ENCODE measurements at regions not wholly inside any gene's neighbourhood (a gene's known extent, or its start where the extent isn't known, plus 50 kb on each side); places are given as distances from the start of the nearest gene placed in this dataset.

DNA sequence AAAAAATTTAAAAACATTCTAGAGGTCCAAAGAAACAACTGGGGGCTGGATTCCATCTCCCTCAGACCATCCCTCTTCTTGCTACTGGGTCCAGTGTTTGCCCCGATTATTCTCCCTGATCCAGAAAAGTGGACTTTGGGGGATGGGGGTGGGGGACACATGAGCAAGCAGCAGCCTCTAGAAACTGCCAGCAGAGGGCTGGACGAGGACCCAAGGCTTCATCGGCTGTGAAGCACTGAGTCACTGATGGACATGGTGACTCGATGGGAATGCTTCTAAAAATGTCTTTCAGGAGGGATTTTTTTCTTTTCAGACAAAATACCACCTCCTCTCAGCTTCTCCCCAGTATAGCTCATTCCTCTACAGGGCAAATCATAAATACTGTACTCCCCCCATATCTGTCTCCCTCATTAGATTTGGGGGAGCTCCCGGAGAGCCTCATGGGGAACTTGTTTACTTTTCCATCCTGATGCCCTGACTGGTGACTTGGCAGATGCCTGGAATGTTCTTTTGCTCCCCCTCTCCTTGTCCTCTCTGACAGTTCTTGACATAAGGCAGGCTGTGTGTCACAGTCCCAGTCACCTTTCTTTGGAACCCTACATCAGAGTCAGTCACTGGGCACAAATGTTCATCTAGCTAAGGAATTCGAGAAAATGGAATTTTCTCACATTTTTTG lies 67.2 kb upstream of the STC2 start:
- Histone ChIP-seq H3K27me3 (ENCODE audit: control insufficient read depth in 2 of 2, insufficient read depth in 2 of 2, low read length in 2 of 2) (no peaks in the 10 kb centered on the region), H3K9me3 (replicated peaks; ENCODE audit: control insufficient read depth, insufficient read depth, low read length) (no peaks in the 10 kb centered on the region), H3K4me1 (ENCODE audit: control insufficient read depth, extremely low read depth, insufficient read depth, low read length) (no peaks in the 10 kb centered on the region), H4K20me1 (replicated peaks; ENCODE audit: control insufficient read depth, extremely low read depth, insufficient read depth, low read length) (no peaks in the 10 kb centered on the region), H3K4me3 (replicated peaks in 1 of 3; ENCODE audit: insufficient read depth in 1 of 3, low read depth in 1 of 3, low read length in 3 of 3) (no peak overlapping the region), H3K27ac (ENCODE audit: insufficient read depth, low read depth, low read length) (no peak overlapping the region), H3K4me2 (ENCODE audit: insufficient read depth, low read length) (no peak overlapping the region), H2AFZ (ENCODE audit: low read depth, low read length) (no peak overlapping the region), H3K79me2 (ENCODE audit: control insufficient read depth, insufficient read depth, low read length) (no peaks in the 10 kb centered on the region), H3K9me1 (replicated peaks; ENCODE audit: control insufficient read depth, extremely low read depth, insufficient read depth, low read length) (no peaks in the 10 kb centered on the region), H3K36me3 (ENCODE audit: control insufficient read depth in 2 of 2, extremely low read depth in 1 of 2, insufficient read depth in 2 of 2, low read length in 2 of 2) (no peaks in the 10 kb centered on the region), H3K9ac (replicated peaks; ENCODE audit: extremely low read depth, insufficient read depth, low read length) (no peak overlapping the region)
- POLR2A ChIA-PET = no interaction called here
- dilution Hi-C loops (cut with MboI; ENCODE audit: extremely low pct_ligation_motif_present, low sequenced_read_pairs) (no loop called here), intact Hi-C loops (cut with micrococcal nuclease) (loop anchor here (5.0 kb wide), 1 partner anchor 177 kb away; no protein-coding TSS in a partner anchor)
- CTCF ChIA-PET = interaction anchor here (1.5 to 3.2 kb wide), 3 partner anchors 33 to 178 kb away, joined by 3 to 10 read pairs (median 9); no protein-coding TSS in a partner anchor
- FAIRE-seq = no peak
- DNase-seq (ENCODE audit: low read depth, low spot score) = no peak
- BruUV-seq (replicated peaks) = no TSS peak
- TF ChIP-seq MYC (IDR thresholded peaks at IDR 0.05; ENCODE audit: low read depth, low read length) (no peak), GATA2 (IDR thresholded peaks at IDR 0.05; ENCODE audit: insufficient read depth, insufficient read length, low read depth, low read length) (no peak), POLR2A (IDR thresholded peaks at IDR 0.05; ENCODE audit: low read depth, low read length) (no peak), FOS (IDR thresholded peaks at IDR 0.05; ENCODE audit: borderline replicate concordance, insufficient read depth, low read length) (no peak), POLR2AphosphoS5 (IDR thresholded peaks at IDR 0.05; ENCODE audit: insufficient read depth, low read depth, low read length) (no peak), EZH2 (IDR thresholded peaks at IDR 0.05; ENCODE audit: borderline replicate concordance, low read depth, low read length, severe bottlenecking) (no peak), JUN (IDR thresholded peaks at IDR 0.05; ENCODE audit: borderline replicate concordance, insufficient read depth, insufficient read length, low read depth) (no peak)
- TF ChIP-seq, protein P1, sequence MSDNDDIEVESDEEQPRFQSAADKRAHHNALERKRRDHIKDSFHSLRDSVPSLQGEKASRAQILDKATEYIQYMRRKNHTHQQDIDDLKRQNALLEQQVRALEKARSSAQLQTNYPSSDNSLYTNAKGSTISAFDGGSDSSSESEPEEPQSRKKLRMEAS (IDR thresholded peaks at IDR 0.05; ENCODE audit: insufficient read depth, insufficient read length) = no peak
- TF ChIP-seq, protein P2, sequence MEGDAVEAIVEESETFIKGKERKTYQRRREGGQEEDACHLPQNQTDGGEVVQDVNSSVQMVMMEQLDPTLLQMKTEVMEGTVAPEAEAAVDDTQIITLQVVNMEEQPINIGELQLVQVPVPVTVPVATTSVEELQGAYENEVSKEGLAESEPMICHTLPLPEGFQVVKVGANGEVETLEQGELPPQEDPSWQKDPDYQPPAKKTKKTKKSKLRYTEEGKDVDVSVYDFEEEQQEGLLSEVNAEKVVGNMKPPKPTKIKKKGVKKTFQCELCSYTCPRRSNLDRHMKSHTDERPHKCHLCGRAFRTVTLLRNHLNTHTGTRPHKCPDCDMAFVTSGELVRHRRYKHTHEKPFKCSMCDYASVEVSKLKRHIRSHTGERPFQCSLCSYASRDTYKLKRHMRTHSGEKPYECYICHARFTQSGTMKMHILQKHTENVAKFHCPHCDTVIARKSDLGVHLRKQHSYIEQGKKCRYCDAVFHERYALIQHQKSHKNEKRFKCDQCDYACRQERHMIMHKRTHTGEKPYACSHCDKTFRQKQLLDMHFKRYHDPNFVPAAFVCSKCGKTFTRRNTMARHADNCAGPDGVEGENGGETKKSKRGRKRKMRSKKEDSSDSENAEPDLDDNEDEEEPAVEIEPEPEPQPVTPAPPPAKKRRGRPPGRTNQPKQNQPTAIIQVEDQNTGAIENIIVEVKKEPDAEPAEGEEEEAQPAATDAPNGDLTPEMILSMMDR (IDR thresholded peaks at IDR 0.05; ENCODE audit: extremely low read depth in 1 of 2, insufficient read depth in 1 of 2, low read depth in 1 of 2, low read length in 2 of 2) = no peak
